GM12865 (cell line): ENCODE measurements at regions not wholly inside any gene's neighbourhood (a gene's known extent, or its start where the extent isn't known, plus 50 kb on each side); places are given as distances from the start of the nearest gene placed in this dataset.

Experiments used
- DNase-seq: peaks from one replicate; pipeline ENCODE4 v3.0.0; 2010; ENCODE audit warnings: low read depth
- H3K4me3 ChIP-seq: 2 replicates; pipeline ENCODE4 v1.5.1; 2011; ENCODE audit warnings: mild to moderate bottlenecking, low read depth, low read length, control low read depth
- TF ChIP-seq, protein P1 (sequence below): IDR thresholded peaks from 2 replicates; pipeline ENCODE4 v1.5.1; 2011; ENCODE audit warnings: low read length, control low read depth, low read depth, inconsistent platforms; ENCODE audit not compliant: insufficient read depth; ENCODE audit errors: missing control alignments

DNA sequence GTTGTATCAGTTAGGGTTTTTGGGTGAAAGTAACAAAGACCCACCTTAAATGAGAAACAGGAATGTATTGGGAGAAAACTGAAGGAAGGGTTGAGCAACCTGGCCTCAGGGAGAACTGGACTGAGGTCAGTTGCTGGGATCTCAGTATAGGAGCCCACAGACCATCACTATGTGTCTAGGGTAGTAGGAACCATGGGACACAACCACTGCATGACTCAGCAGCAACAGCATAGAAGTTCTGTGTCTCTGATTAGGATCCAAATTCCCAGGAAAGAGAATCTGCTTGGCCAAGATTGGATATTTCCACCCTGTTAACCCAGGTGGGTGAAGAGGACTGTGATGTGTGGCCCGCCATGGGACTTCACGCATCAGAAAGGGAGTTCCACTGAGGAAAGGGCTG is 102.2 kb upstream of the RAB3GAP2 start:
- H3K4me3 ChIP-seq = no peak overlapping the region
- DNase-seq = no peak
- TF ChIP-seq, protein P1, sequence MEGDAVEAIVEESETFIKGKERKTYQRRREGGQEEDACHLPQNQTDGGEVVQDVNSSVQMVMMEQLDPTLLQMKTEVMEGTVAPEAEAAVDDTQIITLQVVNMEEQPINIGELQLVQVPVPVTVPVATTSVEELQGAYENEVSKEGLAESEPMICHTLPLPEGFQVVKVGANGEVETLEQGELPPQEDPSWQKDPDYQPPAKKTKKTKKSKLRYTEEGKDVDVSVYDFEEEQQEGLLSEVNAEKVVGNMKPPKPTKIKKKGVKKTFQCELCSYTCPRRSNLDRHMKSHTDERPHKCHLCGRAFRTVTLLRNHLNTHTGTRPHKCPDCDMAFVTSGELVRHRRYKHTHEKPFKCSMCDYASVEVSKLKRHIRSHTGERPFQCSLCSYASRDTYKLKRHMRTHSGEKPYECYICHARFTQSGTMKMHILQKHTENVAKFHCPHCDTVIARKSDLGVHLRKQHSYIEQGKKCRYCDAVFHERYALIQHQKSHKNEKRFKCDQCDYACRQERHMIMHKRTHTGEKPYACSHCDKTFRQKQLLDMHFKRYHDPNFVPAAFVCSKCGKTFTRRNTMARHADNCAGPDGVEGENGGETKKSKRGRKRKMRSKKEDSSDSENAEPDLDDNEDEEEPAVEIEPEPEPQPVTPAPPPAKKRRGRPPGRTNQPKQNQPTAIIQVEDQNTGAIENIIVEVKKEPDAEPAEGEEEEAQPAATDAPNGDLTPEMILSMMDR = no peak

DNA sequence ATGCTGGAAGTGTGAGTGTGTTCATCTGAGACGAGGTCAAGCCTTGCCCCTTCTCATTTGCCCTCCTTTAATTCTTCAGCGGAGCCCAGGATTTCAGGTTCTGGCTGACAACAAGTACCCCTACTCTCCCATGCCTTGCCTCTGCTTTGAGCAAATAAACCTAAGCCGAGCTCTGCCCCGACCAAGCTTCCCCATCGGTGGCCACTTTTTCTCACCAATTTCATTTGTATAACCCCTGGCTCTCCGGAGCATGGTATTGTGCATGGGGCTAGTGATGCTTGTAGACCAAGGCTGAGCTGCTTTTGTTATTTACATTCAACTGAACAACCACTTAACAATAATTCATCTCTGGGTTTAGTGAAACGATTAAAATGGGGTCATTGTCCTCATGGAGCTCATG is 100.2 kb upstream of the RAB3GAP2 start:
- no peak overlapping the region for H3K4me3 ChIP-seq
- DNase-seq = no peak
- TF ChIP-seq, protein P1 = no peak

DNA sequence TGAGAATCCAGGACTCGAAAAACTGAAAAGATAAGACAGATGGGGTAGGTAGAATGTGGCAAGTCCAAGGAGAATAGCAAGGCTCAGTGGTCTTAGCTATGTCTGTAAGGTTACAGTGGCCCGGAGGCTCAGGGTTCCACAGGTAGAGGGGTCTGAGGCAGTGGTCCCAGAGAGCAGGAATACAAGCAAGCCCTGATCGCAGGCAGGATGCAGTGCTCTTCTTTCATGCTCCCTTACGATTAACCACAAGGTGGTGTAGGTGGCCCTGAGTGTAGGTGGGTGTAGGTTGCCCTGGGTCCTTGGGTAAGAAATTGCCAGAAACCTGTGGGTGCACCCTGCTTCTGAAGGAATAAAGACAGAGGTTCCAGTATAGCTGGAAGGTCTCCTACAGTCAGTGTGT is 99.1 kb upstream of the RAB3GAP2 start:
- no peak overlapping the region for H3K4me3 ChIP-seq
- peak; percentile 24 for DNase-seq
- TF ChIP-seq, protein P1 = no peak

DNA sequence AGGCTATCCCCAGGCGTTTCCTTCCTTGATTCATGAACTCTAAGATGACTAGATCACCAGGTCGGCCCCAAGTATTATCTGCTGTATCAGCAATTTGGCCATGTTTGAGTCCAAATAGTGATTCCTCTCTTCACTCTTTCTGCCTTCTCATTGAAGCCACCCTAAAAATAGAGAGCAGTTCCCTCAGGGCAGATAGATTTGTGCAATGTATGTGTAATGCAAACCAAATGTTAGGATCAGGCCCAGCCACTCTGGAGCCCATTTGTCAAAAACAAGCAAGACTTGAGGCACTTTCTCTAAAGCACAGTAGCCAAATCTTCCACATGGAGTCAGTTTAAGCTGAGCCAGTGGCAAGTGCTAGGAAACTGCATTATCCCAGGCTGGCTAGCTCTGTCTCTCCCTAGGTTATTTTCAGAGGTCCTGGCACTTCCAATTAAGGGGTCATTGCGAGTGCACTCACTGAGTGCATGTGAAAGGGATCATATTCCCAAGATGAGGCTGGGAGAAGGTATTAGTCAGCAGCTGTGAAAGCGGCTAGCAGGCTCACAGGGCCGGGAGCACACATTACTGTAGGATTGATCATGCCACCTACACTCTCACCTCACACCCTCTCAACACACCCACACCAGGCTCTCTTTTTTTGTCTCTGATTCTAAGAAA is 97.9 kb upstream of the RAB3GAP2 start:
- TF ChIP-seq, protein P1 = no peak
- DNase-seq = no peak
- no peak overlapping the region for H3K4me3 ChIP-seq

DNA sequence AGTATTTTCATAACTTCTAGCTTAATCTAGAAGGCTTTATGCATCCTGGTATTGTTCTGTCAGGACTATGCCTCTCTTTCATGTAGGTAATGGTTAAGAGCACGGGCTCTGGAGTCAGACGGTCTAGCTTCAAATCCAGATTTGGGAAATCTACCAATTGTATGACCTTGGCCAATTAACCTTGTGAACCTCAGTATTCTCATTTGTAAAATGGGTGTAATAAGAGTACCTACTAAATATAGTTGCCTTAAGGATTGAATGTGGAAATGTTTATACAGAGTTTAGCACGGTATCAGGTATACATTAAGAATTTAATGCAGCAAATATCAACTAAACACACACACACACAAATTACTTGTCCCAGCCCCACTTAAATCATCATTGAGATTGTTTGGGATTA is 97.3 kb upstream of the RAB3GAP2 start:
- TF ChIP-seq, protein P1 = no peak

DNA sequence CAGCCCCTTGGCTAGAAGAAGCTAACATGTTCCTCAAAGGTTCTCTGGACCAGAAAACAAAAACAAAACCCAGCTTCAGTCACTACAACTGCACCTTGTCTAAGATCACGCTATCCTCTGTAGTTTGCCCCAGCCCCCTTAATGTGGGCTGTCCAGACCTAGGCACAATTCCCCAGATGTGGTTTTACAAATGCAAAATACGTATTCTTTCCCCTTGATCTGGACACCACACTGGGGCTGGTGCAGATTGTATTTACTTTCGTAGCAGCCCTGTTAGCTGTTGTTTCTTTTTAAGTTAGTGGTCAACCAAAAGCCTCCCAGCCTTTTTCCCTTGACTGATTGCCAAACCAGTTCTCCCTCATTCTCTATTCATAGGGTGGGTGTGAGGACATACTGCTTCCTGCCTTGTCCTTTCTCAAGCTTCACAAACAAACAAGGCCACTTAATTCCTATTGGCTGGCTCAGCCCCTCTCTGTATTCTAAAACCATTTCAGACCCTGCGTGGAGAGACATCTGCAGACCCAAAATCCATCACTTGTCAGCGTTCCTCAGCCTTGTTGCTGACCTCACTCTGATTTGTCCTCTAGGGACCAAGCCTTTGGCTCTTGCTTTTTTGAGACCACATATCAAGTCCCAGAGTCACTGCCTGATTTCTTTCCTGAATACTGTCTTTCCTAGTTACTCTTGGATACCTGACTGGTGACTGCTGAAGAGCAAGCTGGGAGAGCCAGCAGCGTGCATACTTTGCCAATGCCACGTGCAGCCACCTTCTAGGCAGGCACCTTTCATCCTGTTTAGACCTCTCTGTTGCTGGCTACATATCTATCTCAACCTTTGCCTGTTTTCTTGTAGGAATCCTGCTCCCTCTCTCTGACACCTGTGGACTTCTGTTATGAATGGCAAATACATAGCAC is 96.4 kb upstream of the RAB3GAP2 start:
- TF ChIP-seq, protein P1 = no peak
- H3K4me3 ChIP-seq = no peak overlapping the region
- DNase-seq = peak; percentile 48

More for the DNA sequence above, 97.3 kb upstream of the RAB3GAP2 start:
- H3K4me3 ChIP-seq = no peak overlapping the region
- no peak for DNase-seq
